Mammary epithelial cell (primary cell): ENCODE measurements at regions not wholly inside any gene's neighbourhood (a gene's known extent, or its start where the extent isn't known, plus 50 kb on each side); places are given as distances from the start of the nearest gene placed in this dataset.

Experiments used
- EZH2 ChIP-seq: IDR thresholded peaks from 2 replicates; pipeline ENCODE4 v1.6.1; 2012; ENCODE audit warnings: low read length, inconsistent platforms, borderline replicate concordance
- TF ChIP-seq, protein P1 (sequence below), 2 donors: IDR thresholded peaks in 1 of 2; conservative IDR thresholded peaks in 1 of 2; 2 replicates each; pipeline ENCODE4 v1.5.1; 2011 to 2012; ENCODE audit warnings: inconsistent platforms in 2 of 2, low read length in 2 of 2, mild to moderate bottlenecking in 2 of 2, control low read depth in 1 of 2, low read depth in 1 of 2; ENCODE audit not compliant: insufficient read depth in 1 of 2; ENCODE audit errors: extremely low read depth in 1 of 2

DNA sequence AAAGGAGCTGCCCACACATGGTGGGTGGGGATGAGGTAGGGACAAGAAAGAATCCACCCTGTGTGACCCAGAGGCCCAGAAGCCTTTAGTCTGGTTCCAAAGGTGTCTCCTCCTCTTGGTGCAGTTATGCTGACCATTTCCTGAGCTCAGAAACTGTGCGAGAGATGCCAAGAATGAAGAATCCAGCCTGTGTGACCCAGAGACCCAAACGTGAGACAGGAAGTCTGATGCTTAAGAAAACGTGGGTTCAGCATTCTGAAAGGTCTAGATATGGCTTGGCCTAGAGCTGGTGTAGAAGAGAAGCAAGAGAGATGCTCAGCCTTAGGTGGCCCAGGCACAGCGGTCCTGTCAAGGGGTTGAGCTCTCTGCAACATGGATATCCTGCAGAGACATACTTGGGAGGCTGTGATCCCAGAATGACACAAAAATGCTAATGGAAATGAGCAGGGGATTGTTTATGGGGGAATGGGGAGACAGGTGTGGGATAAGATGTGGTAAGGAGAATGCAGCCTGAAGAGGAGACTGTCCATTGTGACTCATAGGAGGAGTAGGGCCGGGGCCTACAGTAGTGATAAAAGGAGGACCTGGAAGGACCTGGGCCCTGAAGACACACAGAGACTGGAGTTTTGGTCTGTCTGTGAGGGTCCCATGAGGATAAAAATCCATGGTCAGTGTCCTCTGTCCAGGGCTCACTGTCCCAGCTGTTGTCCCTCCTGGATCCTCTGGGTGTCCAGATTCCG, 79.0 kb downstream of the ZNF280B start:
- TF ChIP-seq, protein P1, sequence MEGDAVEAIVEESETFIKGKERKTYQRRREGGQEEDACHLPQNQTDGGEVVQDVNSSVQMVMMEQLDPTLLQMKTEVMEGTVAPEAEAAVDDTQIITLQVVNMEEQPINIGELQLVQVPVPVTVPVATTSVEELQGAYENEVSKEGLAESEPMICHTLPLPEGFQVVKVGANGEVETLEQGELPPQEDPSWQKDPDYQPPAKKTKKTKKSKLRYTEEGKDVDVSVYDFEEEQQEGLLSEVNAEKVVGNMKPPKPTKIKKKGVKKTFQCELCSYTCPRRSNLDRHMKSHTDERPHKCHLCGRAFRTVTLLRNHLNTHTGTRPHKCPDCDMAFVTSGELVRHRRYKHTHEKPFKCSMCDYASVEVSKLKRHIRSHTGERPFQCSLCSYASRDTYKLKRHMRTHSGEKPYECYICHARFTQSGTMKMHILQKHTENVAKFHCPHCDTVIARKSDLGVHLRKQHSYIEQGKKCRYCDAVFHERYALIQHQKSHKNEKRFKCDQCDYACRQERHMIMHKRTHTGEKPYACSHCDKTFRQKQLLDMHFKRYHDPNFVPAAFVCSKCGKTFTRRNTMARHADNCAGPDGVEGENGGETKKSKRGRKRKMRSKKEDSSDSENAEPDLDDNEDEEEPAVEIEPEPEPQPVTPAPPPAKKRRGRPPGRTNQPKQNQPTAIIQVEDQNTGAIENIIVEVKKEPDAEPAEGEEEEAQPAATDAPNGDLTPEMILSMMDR (conservative IDR thresholded peaks at IDR 0.05 in 1 of 2, IDR thresholded peaks at IDR 0.05 in 1 of 2; ENCODE audit: extremely low read depth in 1 of 2, insufficient read depth in 1 of 2, low read depth in 1 of 2, low read length in 2 of 2): no peak
- TF ChIP-seq EZH2: no peak
